HG02588 (cell line): ENCODE measurements at regions not wholly inside any gene's neighbourhood (a gene's known extent, or its start where the extent isn't known, plus 50 kb on each side); places are given as distances from the start of the nearest gene placed in this dataset.
"Not testable (repeated sequence)": the region's sequence is repeated elsewhere in the genome, so short reads cannot be mapped to it uniquely, and the experiment has no call there.

ENCODE experiments used
- ATAC-seq: cut with Tn5 transposase; IDR thresholded peaks from one replicate; pipeline ENCODE4 v1.9.1; 2021; ENCODE audit warnings: mild to moderate bottlenecking, moderate library complexity; ENCODE audit not compliant: unreplicated experiment

GRCh38 chr15:20473465-20473864 lies 68.1 kb downstream of the GOLGA6L6 start:
- ATAC-seq = not testable (repeated sequence)

- ATAC-seq = not testable (repeated sequence)
These were observed 68.6 kb downstream of the GOLGA6L6 start for GRCh38 chr15:20472983-20473382.

- not testable (repeated sequence) for ATAC-seq
These were observed 70.8 kb downstream of the GOLGA6L6 start for GRCh38 chr15:20470810-20471209.

GRCh38 chr15:20441138-20441537 lies 100.5 kb downstream of the GOLGA6L6 start:
- ATAC-seq = not testable (repeated sequence)

GRCh38 chr15:20440390-20440789 lies 101.2 kb downstream of the GOLGA6L6 start:
- ATAC-seq = not testable (repeated sequence)

- not testable (repeated sequence) for ATAC-seq
These were observed 102.5 kb downstream of the GOLGA6L6 start for GRCh38 chr15:20439111-20439510.

GRCh38 chr15:20438255-20438654 lies 103.3 kb downstream of the GOLGA6L6 start:
- ATAC-seq = not testable (repeated sequence)

GRCh38 chr15:20433468-20433867 lies 108.1 kb downstream of the GOLGA6L6 start:
- not testable (repeated sequence) for ATAC-seq

- ATAC-seq = not testable (repeated sequence)
These were observed 111.1 kb downstream of the GOLGA6L6 start for GRCh38 chr15:20430495-20430894.

- not testable (repeated sequence) for ATAC-seq
These were observed 120.9 kb downstream of the GOLGA6L6 start for GRCh38 chr15:20420710-20421109.

GRCh38 chr15:20416618-20417017 lies 125.0 kb downstream of the GOLGA6L6 start:
- ATAC-seq = not testable (repeated sequence)

- ATAC-seq = not testable (repeated sequence)
These were observed 131.9 kb downstream of the GOLGA6L6 start for GRCh38 chr15:20409667-20410198.

GRCh38 chr15:20409247-20409646 lies 132.4 kb downstream of the GOLGA6L6 start:
- no peak for ATAC-seq

- no peak for ATAC-seq
These were observed 134.0 kb downstream of the GOLGA6L6 start for GRCh38 chr15:20407553-20407952.

- not testable (repeated sequence) for ATAC-seq
These were observed 137.0 kb downstream of the GOLGA6L6 start for GRCh38 chr15:20404571-20404970.

GRCh38 chr15:20402586-20402985 lies 139.0 kb downstream of the GOLGA6L6 start:
- not testable (repeated sequence) for ATAC-seq

GRCh38 chr15:20401058-20401457 lies 140.5 kb downstream of the GOLGA6L6 start:
- ATAC-seq = not testable (repeated sequence)

- ATAC-seq = not testable (repeated sequence)
These were observed 142.9 kb downstream of the GOLGA6L6 start for GRCh38 chr15:20398680-20399079.

GRCh38 chr15:20388161-20388560 lies 153.4 kb downstream of the GOLGA6L6 start:
- ATAC-seq = not testable (repeated sequence)

GRCh38 chr15:20386198-20386597 lies 155.4 kb downstream of the GOLGA6L6 start:
- ATAC-seq = no peak

GRCh38 chr15:20380199-20380598 lies 161.4 kb downstream of the GOLGA6L6 start:
- not testable (repeated sequence) for ATAC-seq

GRCh38 chr15:20376872-20377271 lies 164.7 kb downstream of the GOLGA6L6 start:
- no peak for ATAC-seq

- not testable (repeated sequence) for ATAC-seq
These were observed 169.2 kb downstream of the GOLGA6L6 start for GRCh38 chr15:20372416-20372815.
